Activated T-helper 1 cell treated with anti-CD3 and anti-CD28 coated beads, Interleukin-12 subunit alpha, Interleukin-12 subunit beta, Interleukin-2, Interleukin-4 antibody, amounts not matched to agents 30 ng/mL and 10 ng/mL and 1 ng/mL, durations not matched to agents 14 hours and 24 hours and 36 hours (primary cell): ENCODE measurements at regions not wholly inside any gene's neighbourhood (a gene's known extent, or its start where the extent isn't known, plus 50 kb on each side); places are given as distances from the start of the nearest gene placed in this dataset.

ENCODE experiments used
- DNase-seq: peaks from one replicate; pipeline ENCODE4 v3.0.0; 2021; ENCODE audit warnings: low spot score
- H3K27ac Mint-ChIP-seq: one replicate; pipeline ENCODE4 v1.8.0; 2021; ENCODE audit warnings: mild to moderate bottlenecking, mixed read lengths
- H3K27me3 Mint-ChIP-seq: one replicate; pipeline ENCODE4 v1.8.0; 2022; ENCODE audit warnings: mild to moderate bottlenecking, moderate library complexity, mixed read lengths; ENCODE audit not compliant: insufficient read depth
- H3K36me3 Mint-ChIP-seq: one replicate; pipeline ENCODE4 v1.8.0; 2021; ENCODE audit warnings: low read depth, mixed read lengths
- H3K4me1 Mint-ChIP-seq: one replicate; pipeline ENCODE4 v1.8.0; 2021; ENCODE audit warnings: low read depth, mixed read lengths
- H3K4me3 Mint-ChIP-seq: one replicate; pipeline ENCODE4 v1.8.0; 2021; ENCODE audit warnings: mild to moderate bottlenecking, moderate library complexity, mixed read lengths
- H3K9me3 Mint-ChIP-seq: one replicate; pipeline ENCODE4 v1.8.0; 2021; ENCODE audit warnings: mixed read lengths
- intact Hi-C: fragments of 100-400 bp; cut with micrococcal nuclease; formaldehyde crosslinking; loops from one replicate; pipeline ENCODE4 v1.15.1; 2024

DNA sequence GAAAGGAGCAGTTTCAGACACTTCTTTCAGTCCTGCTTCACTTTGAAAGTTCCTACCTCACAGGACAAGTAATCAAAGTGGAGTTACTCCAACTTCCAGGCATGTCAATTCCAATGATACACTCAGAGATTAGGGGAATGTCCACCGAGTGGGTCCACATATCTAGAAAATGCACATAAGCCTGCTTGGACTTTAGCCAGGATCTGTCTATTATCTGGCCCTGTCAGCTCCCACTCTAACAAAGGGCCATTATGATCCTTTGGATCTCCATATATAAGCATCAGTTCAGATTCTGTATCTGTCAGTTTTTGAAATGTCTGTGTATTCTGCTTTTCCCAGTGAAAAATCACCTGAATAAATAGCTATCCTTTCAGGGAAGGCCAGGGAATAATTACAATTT lies 112.9 kb upstream of the ATXN7L3B start:
- no peak for DNase-seq
- H3K27ac Mint-ChIP-seq: no peak overlapping the region
- intact Hi-C loops: no loop called here
- no peaks in the 10 kb centered on the region for H3K9me3 Mint-ChIP-seq
- no peaks in the 10 kb centered on the region for H3K27me3 Mint-ChIP-seq
- H3K4me1 Mint-ChIP-seq: no peaks in the 10 kb centered on the region
- H3K4me3 Mint-ChIP-seq: no peak overlapping the region
- no peaks in the 10 kb centered on the region for H3K36me3 Mint-ChIP-seq

DNA sequence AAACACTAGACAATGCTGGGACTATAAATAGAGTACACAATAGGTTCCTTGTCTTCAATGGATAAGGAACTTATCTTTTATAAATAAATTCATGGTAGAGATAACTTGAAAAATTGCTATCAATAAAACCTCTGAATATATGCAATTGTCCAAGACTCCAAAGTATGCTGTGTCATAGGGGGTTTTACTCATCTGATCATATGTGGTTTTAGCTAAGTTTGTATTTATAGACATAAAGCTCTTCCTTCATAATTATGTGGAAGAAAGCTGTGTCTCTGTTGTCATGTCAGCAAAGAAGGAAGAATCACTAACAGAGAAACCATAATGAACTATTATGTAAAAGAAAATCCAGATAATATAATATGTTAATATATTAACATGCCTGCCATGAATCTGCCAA lies 111.5 kb upstream of the ATXN7L3B start:
- Mint-ChIP-seq H3K27me3 (no peaks in the 10 kb centered on the region), H3K9me3 (no peaks in the 10 kb centered on the region), H3K36me3 (no peaks in the 10 kb centered on the region), H3K27ac (no peak overlapping the region), H3K4me3 (no peak overlapping the region), H3K4me1 (no peaks in the 10 kb centered on the region)
- intact Hi-C loops: no loop called here
- DNase-seq: no peak

- Mint-ChIP-seq H3K9me3 (no peaks in the 10 kb centered on the region), H3K4me3 (no peak overlapping the region), H3K27ac (no peak overlapping the region), H3K4me1 (no peaks in the 10 kb centered on the region), H3K36me3 (no peaks in the 10 kb centered on the region), H3K27me3 (no peaks in the 10 kb centered on the region)
- DNase-seq: no peak
- intact Hi-C loops: no loop called here
Measured at GRCh38 chr12:74429535-74429934, 108.1 kb upstream of the ATXN7L3B start.

DNA sequence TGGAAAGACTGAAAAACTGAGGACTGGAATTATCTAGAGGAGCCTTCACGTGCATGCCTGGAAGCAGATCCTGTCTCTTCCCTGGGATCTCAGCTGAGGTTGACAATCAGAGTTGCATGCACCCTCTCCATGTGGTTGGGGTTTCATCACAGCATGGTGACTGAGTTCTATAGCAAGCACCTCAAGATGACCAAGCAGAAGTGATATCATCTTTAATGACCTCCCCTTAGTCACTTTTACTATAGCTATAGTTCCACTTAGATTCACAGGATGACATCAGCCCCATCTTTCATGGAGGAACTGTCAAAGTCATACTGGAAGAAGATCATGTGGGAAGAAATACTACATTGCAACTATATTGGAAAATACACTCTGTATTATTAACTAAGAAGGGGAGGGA lies 105.8 kb upstream of the ATXN7L3B start:
- Mint-ChIP-seq H3K9me3 (no peaks in the 10 kb centered on the region), H3K27me3 (no peaks in the 10 kb centered on the region), H3K4me1 (no peaks in the 10 kb centered on the region), H3K36me3 (no peaks in the 10 kb centered on the region), H3K4me3 (no peak overlapping the region), H3K27ac (no peak overlapping the region)
- DNase-seq: no peak
- intact Hi-C loops: no loop called here

DNA sequence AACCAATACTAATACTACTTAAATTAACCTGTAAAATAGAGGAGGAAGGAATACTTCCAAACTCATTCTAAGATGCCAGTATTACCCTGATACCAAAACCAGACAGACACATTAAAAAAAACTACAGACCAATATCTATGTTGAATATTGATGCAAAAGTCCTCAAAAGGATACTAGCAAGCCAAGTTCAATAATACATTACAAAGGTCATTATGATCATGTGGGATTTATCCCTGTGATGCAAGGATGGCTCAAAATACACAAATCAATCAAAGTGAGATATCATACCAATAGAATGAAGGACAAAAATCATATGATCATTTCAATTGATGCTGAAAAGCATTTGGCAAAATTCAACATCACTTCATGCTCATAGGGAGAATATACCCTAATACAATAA lies 97.2 kb upstream of the ATXN7L3B start:
- DNase-seq: no peak
- Mint-ChIP-seq H3K36me3 (no peaks in the 10 kb centered on the region), H3K9me3 (no peaks in the 10 kb centered on the region), H3K4me3 (no peak overlapping the region), H3K27me3 (peaks cover 7% of the 10 kb centered on the region), H3K27ac (no peak overlapping the region), H3K4me1 (no peaks in the 10 kb centered on the region)
- intact Hi-C loops: no loop called here

- Mint-ChIP-seq H3K27me3 (peaks cover 7% of the 10 kb centered on the region), H3K27ac (no peak overlapping the region), H3K36me3 (no peaks in the 10 kb centered on the region), H3K4me3 (no peak overlapping the region), H3K9me3 (no peaks in the 10 kb centered on the region), H3K4me1 (no peaks in the 10 kb centered on the region)
- DNase-seq: no peak
- intact Hi-C loops: no loop called here
Measured at GRCh38 chr12:74441872-74442271, 95.8 kb upstream of the ATXN7L3B start.

- Mint-ChIP-seq H3K27ac (no peak overlapping the region), H3K27me3 (peaks cover 6% of the 10 kb centered on the region), H3K9me3 (no peaks in the 10 kb centered on the region), H3K4me3 (no peak overlapping the region), H3K4me1 (no peaks in the 10 kb centered on the region), H3K36me3 (no peaks in the 10 kb centered on the region)
- intact Hi-C loops: no loop called here
- no peak for DNase-seq
Measured at GRCh38 chr12:74446466-74446865, 91.2 kb upstream of the ATXN7L3B start.

GRCh38 chr12:74449872-74450271 lies 87.8 kb upstream of the ATXN7L3B start:
- Mint-ChIP-seq H3K4me1 (no peaks in the 10 kb centered on the region), H3K27ac (no peak overlapping the region), H3K4me3 (no peak overlapping the region), H3K36me3 (no peaks in the 10 kb centered on the region), H3K9me3 (no peaks in the 10 kb centered on the region), H3K27me3 (peaks cover 3% of the 10 kb centered on the region)
- no peak for DNase-seq
- intact Hi-C loops: no loop called here

DNA sequence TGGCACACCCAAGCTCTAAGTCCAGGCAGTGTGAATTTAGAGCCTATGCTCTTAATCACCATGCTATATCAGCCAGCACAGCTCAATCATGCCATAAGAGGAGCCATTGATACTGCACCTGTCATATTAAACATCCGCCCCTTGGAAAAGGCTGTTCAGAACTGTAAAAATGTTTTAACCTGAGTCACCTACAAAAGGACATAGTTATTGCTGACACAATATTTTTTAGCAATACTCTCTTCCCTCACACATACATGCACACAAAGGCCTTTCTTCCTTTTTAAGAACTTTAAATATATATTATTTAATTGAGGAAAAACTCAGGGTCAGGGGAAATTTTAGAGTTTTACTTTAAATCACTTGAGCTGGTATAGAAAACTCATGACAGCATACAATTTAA lies 83.5 kb upstream of the ATXN7L3B start:
- intact Hi-C loops: no loop called here
- no peaks in the 10 kb centered on the region for H3K9me3 Mint-ChIP-seq
- no peak overlapping the region for H3K4me3 Mint-ChIP-seq
- H3K4me1 Mint-ChIP-seq: no peaks in the 10 kb centered on the region
- no peaks in the 10 kb centered on the region for H3K27me3 Mint-ChIP-seq
- no peak for DNase-seq
- H3K27ac Mint-ChIP-seq: no peak overlapping the region
- H3K36me3 Mint-ChIP-seq: no peaks in the 10 kb centered on the region

GRCh38 chr12:74455429-74455828 lies 82.2 kb upstream of the ATXN7L3B start:
- Mint-ChIP-seq H3K4me1 (no peaks in the 10 kb centered on the region), H3K4me3 (no peak overlapping the region), H3K27ac (no peak overlapping the region), H3K9me3 (no peaks in the 10 kb centered on the region), H3K36me3 (no peaks in the 10 kb centered on the region), H3K27me3 (no peaks in the 10 kb centered on the region)
- no peak for DNase-seq
- intact Hi-C loops: no loop called here

DNA sequence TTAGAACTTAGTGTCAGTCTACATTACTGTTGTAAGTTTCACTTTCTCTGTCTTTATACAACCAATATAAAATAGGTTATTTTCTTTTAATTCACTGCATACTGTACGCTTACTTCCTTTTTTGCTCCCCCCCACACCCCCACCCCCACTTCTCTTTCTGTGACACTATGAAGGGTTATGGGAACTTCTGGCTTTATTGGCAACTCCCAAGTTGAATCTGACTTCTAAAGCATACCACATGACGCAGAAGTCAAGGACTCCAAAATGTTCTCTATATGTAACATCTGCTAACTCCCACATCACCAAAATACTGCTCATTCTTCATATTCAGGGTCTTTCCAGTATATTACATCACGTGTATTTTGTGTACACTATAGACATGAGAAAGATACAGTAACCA lies 81.2 kb upstream of the ATXN7L3B start:
- Mint-ChIP-seq H3K4me1 (no peaks in the 10 kb centered on the region), H3K36me3 (no peaks in the 10 kb centered on the region), H3K9me3 (no peaks in the 10 kb centered on the region), H3K27ac (no peak overlapping the region), H3K27me3 (no peaks in the 10 kb centered on the region), H3K4me3 (no peak overlapping the region)
- DNase-seq: no peak
- intact Hi-C loops: no loop called here

DNA sequence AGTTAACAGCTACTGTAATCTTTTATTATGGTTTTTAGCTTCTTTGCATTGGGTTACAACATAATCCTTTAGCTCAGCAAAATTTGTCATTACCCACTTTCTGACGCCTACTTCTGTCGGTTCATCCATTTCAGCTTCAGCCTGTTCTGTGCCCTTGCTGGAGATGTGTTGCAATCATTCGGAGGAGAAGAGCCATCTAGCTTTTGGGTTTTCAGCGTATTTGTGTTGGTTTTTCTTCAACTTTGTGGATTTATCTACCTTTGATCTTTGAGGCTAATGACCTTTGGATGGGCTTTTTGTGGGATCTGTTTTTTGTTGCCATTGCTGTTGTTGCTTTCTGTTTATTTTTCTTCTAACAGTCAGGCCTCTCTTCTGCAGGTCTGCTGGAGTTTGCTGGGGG lies 69.2 kb upstream of the ATXN7L3B start:
- Mint-ChIP-seq H3K27ac (no peak overlapping the region), H3K4me3 (no peak overlapping the region), H3K27me3 (no peaks in the 10 kb centered on the region), H3K4me1 (no peaks in the 10 kb centered on the region), H3K36me3 (no peaks in the 10 kb centered on the region), H3K9me3 (no peaks in the 10 kb centered on the region)
- intact Hi-C loops: no loop called here
- no peak for DNase-seq

GRCh38 chr12:74476234-74476633 lies 61.4 kb upstream of the ATXN7L3B start:
- Mint-ChIP-seq H3K9me3 (no peaks in the 10 kb centered on the region), H3K4me3 (no peak overlapping the region), H3K27ac (no peak overlapping the region), H3K27me3 (peaks cover 3% of the 10 kb centered on the region), H3K36me3 (no peaks in the 10 kb centered on the region), H3K4me1 (no peaks in the 10 kb centered on the region)
- no peak for DNase-seq
- intact Hi-C loops: no loop called here

DNA sequence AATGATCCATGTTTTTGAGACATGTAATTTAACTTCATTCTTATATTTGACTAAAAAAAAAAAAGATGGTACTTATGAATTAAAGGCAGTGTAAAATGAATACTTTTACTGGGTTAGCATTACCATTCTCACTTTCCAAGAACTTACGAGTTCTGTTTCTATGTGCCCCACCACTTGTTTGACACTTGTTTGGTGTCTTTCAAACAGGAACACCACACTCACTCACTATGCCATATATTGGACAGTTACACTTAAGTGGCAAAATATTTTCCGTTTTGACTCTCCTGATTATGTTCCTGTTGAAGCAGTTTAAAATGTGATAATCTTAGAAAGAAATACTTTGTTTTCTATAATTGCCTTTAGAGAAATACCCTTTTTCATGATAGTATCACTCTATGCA lies 56.6 kb upstream of the ATXN7L3B start:
- peaks cover 6% of the 10 kb centered on the region for H3K27me3 Mint-ChIP-seq
- DNase-seq: no peak
- no peaks in the 10 kb centered on the region for H3K36me3 Mint-ChIP-seq
- H3K9me3 Mint-ChIP-seq: no peaks in the 10 kb centered on the region
- intact Hi-C loops: no loop called here
- H3K4me3 Mint-ChIP-seq: no peak overlapping the region
- H3K4me1 Mint-ChIP-seq: no peaks in the 10 kb centered on the region
- H3K27ac Mint-ChIP-seq: no peak overlapping the region
